HG02885 (cell line): ENCODE measurements at regions not wholly inside any gene's neighbourhood (a gene's known extent, or its start where the extent isn't known, plus 50 kb on each side); places are given as distances from the start of the nearest gene placed in this dataset.
"Not testable (repeated sequence)": the region's sequence is repeated elsewhere in the genome, so short reads cannot be mapped to it uniquely, and the experiment has no call there.

Experiments used
- ATAC-seq: cut with Tn5 transposase; IDR thresholded peaks from one replicate; pipeline ENCODE4 v1.9.1; 2021; ENCODE audit warnings: mild to moderate bottlenecking; ENCODE audit not compliant: unreplicated experiment, poor library complexity

GRCh38 chr4:142897518-142897917 is 51.4 kb upstream of the INPP4B start:
- ATAC-seq = not testable (repeated sequence)

GRCh38 chr4:142900622-142901021 is 54.5 kb upstream of the INPP4B start:
- no peak for ATAC-seq

GRCh38 chr4:142901166-142901662 is 55.1 kb upstream of the INPP4B start:
- no peak for ATAC-seq

- not testable (repeated sequence) for ATAC-seq
Measured at GRCh38 chr4:142903617-142904016, 57.5 kb upstream of the INPP4B start.

GRCh38 chr4:142909908-142910307 is 63.8 kb upstream of the INPP4B start:
- no peak for ATAC-seq

GRCh38 chr4:142913034-142913433 is 66.9 kb upstream of the INPP4B start:
- ATAC-seq = no peak

- ATAC-seq = no peak
Measured at GRCh38 chr4:142913461-142914030, 67.4 kb upstream of the INPP4B start.

GRCh38 chr4:142917678-142918077 is 71.6 kb upstream of the INPP4B start:
- ATAC-seq = no peak

GRCh38 chr4:142922720-142923119 is 76.6 kb upstream of the INPP4B start:
- ATAC-seq = no peak

GRCh38 chr4:142923619-142924018 is 77.5 kb upstream of the INPP4B start:
- ATAC-seq = no peak

GRCh38 chr4:142925161-142925560 is 79.1 kb upstream of the INPP4B start:
- ATAC-seq = no peak

GRCh38 chr4:142927721-142928120 is 81.6 kb upstream of the INPP4B start:
- no peak for ATAC-seq

GRCh38 chr4:142929526-142929925 is 83.4 kb upstream of the INPP4B start:
- no peak for ATAC-seq

GRCh38 chr4:142933207-142933606 is 87.1 kb upstream of the INPP4B start:
- no peak for ATAC-seq

- ATAC-seq = no peak
Measured at GRCh38 chr4:142940425-142941330, 94.6 kb upstream of the INPP4B start.

GRCh38 chr4:142944565-142944964 is 98.5 kb upstream of the INPP4B start:
- no peak for ATAC-seq

GRCh38 chr4:142952821-142953580 is 106.9 kb upstream of the INPP4B start:
- no peak for ATAC-seq

- no peak for ATAC-seq
Measured at GRCh38 chr4:142954415-142954814, 108.3 kb upstream of the INPP4B start.

- ATAC-seq = no peak
Measured at GRCh38 chr4:142955501-142955900, 109.4 kb upstream of the INPP4B start.

GRCh38 chr4:142959173-142959572 is 113.1 kb upstream of the INPP4B start:
- no peak for ATAC-seq

GRCh38 chr4:142960126-142960525 is 114.0 kb upstream of the INPP4B start:
- no peak for ATAC-seq
